Peyer's patch (tissue), 4 donors: ENCODE measurements at regions not wholly inside any gene's neighbourhood (a gene's known extent, or its start where the extent isn't known, plus 50 kb on each side); places are given as distances from the start of the nearest gene placed in this dataset.

Source experiments
- POLR2A ChIP-seq, 2 donors: fragments of 450-650 bp; IDR thresholded peaks; one replicate each; pipeline ENCODE4 v1.5.1; 2017; ENCODE audit warnings: antibody characterized with exemption in 2 of 2, mild to moderate bottlenecking in 2 of 2, moderate library complexity in 2 of 2
- TF ChIP-seq, protein P1 (sequence below), 6 experiments: fragments of 450-650 bp in 4 of 6; fragments of 200-600 bp in 2 of 6; sonication (generic) in 1 of 6; IDR thresholded peaks; one replicate each; pipeline ENCODE4 v1.5.1; 2017 to 2019; ENCODE audit warnings: antibody characterized with exemption in 6 of 6, mild to moderate bottlenecking in 3 of 6, moderate library complexity in 1 of 6

DNA sequence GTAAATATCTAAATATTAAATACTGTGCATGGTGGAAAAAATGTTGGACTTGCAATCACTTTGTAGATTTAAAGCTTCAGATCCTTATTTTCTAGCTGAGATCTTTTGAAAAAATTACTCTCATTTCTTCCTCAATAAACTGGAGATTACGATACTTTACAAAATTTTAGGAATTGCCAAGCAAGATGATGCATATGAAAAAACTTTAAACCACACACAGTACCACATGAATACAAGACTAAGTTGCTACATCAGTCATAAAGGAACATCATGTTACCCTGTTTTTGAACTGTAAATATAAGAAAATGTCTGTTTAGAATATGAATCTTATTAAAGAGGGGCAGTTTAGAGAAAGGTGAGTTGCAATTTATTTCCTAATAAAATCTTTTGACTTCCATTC lies 703.6 kb upstream of the NUDT12 start:
- TF ChIP-seq, protein P1, sequence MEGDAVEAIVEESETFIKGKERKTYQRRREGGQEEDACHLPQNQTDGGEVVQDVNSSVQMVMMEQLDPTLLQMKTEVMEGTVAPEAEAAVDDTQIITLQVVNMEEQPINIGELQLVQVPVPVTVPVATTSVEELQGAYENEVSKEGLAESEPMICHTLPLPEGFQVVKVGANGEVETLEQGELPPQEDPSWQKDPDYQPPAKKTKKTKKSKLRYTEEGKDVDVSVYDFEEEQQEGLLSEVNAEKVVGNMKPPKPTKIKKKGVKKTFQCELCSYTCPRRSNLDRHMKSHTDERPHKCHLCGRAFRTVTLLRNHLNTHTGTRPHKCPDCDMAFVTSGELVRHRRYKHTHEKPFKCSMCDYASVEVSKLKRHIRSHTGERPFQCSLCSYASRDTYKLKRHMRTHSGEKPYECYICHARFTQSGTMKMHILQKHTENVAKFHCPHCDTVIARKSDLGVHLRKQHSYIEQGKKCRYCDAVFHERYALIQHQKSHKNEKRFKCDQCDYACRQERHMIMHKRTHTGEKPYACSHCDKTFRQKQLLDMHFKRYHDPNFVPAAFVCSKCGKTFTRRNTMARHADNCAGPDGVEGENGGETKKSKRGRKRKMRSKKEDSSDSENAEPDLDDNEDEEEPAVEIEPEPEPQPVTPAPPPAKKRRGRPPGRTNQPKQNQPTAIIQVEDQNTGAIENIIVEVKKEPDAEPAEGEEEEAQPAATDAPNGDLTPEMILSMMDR (IDR thresholded peaks at IDR 0.05): no peak
- no peak for TF ChIP-seq POLR2A (IDR thresholded peaks at IDR 0.05)
